RKO (cell line): ENCODE measurements at regions not wholly inside any gene's neighbourhood (a gene's known extent, or its start where the extent isn't known, plus 50 kb on each side); places are given as distances from the start of the nearest gene placed in this dataset.

Source experiments
- DNase-seq: peaks from one replicate; pipeline ENCODE4 v3.0.0-alpha.2; 2016; ENCODE audit warnings: low spot score

GRCh38 chr7:1321411-1322239, 89.0 kb downstream of the UNCX start:
- no peak for DNase-seq

- DNase-seq, result no peak
These were observed 89.8 kb downstream of the UNCX start for GRCh38 chr7:1322240-1323110.

- DNase-seq, result no peak
These were observed 90.7 kb downstream of the UNCX start for GRCh38 chr7:1323178-1324027.

DNA sequence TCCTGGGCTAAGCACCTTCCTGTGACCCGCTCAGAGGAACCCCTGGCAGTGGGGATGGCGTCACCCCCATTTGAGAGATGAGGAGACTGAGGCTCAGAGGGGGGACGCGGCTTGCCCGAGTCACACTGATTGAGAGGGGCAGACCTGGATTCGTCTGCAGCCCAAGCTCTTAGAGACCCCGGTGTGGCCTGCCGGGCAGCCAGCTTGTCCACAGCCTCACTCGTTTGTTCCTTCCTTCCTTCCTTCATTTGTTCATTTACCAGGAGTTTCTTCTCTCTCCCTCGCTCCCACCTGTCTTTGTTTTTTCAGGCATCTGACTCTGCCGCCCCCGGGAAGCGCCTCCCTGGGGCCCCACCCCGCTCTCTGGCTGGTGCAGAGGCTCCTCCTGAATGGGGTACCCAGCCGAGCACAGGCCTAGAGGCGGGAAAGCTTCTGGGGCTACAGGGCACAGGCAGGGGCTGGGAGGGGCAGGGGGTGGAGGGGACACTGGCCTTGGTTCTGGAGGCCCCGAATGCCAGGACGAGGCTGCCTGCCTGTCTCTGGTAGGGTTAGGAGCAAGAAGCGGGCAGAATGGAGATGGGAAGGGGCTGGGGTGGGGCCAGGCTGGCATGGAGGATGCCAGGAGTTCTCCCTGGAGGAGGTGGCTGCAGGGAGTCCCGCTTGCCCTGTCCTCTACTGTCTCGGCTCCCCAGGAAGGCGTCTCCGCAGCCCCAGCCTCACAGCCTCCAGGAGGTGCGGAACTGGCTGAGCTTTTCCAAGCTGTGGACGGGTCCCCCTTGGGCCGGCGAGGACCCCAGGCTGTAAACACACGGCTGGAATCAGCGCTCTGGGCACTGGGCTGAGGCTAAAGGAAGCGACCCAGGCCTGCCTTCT, 91.6 kb downstream of the UNCX start:
- DNase-seq, result no peak

DNA sequence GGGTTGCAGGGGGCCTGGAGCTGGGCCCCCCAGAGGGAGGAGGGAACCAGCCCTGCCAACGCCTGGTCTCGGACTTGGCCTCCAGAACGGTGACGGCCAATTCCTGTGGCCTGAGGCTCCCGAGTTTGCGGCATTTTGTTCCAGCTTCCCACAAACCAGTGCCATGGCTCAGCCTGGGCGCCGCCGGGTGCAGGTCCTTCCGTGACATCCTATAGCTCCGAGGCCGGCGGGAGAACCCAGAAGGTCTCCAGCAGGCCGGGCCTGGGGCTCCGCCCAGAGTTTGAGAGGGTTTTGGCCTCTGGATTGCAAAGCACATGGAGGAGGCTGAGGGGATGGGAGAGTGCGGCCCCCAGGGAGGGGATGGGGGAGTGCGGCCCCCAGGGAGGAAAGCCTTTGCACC, 92.6 kb downstream of the UNCX start:
- no peak for DNase-seq

GRCh38 chr7:1325646-1326510, 93.2 kb downstream of the UNCX start:
- DNase-seq, result no peak

DNA sequence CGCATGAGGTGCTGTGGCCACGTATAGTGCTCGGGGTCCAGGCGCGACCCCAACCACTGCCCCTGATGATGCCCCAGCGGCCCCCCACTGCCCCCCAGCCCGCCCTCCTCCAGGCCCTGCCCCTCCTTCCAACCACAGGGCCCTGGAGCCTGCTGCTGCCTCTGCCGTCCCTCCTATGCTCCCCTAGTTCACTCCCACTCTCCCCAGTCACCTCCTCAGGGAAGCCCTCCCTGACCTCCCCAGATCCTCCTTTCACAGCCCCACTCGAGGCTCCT, 93.8 kb downstream of the UNCX start:
- no peak for DNase-seq

- DNase-seq, result no peak
These were observed 96.6 kb downstream of the UNCX start for GRCh38 chr7:1329261-1329660.

- no peak for DNase-seq
These were observed 97.5 kb downstream of the UNCX start for GRCh38 chr7:1329966-1330800.

DNA sequence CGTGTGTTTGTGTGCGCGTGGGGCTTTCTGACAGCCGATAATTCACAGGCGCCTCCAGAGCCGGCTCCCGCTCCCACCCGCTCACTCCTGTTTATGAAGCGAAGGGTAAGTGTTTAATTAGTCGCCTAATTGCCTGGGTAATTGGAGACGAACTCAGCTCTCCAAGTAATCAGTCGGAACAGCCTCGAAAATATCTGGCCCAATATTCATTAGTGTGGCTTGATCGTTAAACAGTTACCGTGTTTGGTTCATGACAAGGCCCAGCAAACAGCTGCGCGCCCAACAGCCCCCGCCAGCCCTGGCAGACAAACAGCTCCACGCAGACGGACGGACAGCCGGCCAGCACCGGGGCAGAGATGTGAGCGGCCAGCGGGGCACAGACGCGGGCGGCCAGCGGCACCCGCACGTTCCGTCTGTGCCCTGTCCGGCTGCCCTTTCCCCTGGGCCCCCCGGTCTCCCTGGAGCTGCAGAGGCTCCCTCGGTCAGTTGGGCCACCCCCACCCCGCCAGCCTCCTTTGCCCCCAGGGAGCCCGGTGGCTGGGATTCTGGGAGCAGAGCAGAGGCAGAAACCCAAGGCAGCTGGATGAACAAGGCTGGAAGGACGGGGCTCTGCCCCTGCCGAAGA, 98.2 kb downstream of the UNCX start:
- DNase-seq, result no peak

- DNase-seq, result no peak
These were observed 99.1 kb downstream of the UNCX start for GRCh38 chr7:1331561-1332467.

- no peak for DNase-seq
These were observed 103.8 kb downstream of the UNCX start for GRCh38 chr7:1336509-1336908.

GRCh38 chr7:1339611-1340010, 106.9 kb downstream of the UNCX start:
- no peak for DNase-seq

DNA sequence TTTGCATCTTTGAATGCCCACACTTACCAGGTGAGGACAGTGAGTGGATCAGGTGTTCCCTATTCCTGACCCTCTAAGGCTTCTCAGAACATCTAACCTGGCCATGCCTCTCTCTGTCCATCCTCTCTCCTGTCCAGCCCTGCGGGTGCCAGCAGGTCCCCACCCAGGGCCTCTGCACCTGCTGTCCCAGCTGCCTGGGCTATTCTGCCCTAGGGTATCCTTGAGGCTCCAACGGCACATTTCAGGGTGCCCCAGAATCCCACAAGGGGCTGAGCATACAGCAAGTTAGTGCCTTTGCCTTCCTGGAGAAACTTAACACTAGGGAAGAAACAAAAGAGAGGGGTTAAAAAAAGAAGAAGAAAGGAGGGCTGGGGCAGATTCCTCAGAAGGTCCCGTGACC, 107.4 kb downstream of the UNCX start:
- no peak for DNase-seq

- DNase-seq, result no peak
These were observed 108.0 kb downstream of the UNCX start for GRCh38 chr7:1340461-1341360.

DNA sequence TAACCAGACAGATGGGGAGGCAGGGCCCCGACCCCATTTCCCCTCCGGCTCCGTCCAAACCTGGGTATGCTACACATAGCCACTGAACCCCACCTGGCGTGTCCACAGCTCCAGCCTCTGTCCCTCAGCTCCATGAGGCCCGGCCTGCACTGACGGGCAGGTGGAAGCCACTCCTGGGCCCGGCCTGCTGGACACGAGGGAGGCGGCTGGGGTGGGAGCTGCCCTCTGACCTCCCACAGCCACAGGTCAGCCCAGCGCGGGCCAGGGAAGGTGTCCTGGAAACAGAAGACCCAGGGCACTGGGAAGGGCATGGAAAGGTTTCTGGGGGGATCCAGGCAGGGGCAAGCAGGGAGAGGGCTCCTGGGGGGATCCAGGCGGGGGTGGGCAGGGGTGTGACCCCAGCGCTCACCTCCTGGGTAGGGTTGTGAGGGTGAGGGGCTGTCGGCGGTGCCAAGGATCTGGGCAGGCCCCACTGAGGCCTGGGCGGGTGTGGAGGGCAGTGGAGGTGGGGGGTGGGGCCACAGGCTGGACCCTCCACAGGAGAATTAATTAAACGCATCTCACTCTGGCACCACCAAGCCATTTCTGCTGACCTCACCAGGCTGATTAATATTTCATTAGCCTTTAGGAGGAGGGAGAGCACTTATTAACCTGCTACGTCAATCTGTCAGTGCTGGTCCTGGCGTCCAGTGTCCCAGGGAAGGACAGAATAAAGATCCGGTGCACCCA, 108.9 kb downstream of the UNCX start:
- DNase-seq, result no peak
